DND-41 (cell line): ENCODE measurements at regions not wholly inside any gene's neighbourhood (a gene's known extent, or its start where the extent isn't known, plus 50 kb on each side); places are given as distances from the start of the nearest gene placed in this dataset.
"Not testable (repeated sequence)": the region's sequence is repeated elsewhere in the genome, so short reads cannot be mapped to it uniquely, and the experiment has no call there.

ENCODE experiments used
- ATAC-seq: fragments of 200-7000 bp; cut with Tn5 transposase; 3 replicates; pipeline ENCODE4 v1.9.1; 2021; ENCODE audit warnings: low read depth; ENCODE audit not compliant: insufficient read depth
- DNase-seq: peaks from one replicate; pipeline ENCODE4 v3.0.0-alpha.2; 2020
- H2AFZ ChIP-seq: 2 replicates; pipeline ENCODE4 v1.6.0; 2012; ENCODE audit warnings: low read depth, low read length
- H3K27ac ChIP-seq: 2 replicates; pipeline ENCODE4 v1.5.1; 2012; ENCODE audit warnings: low read length, inconsistent platforms
- H3K27me3 ChIP-seq: fragments of 200-600 bp; sonication (generic); 2 replicates; pipeline ENCODE4 v1.6.0; 2012; ENCODE audit warnings: low read length, mild to moderate bottlenecking, inconsistent platforms; ENCODE audit not compliant: insufficient read depth, poor library complexity
- H3K36me3 ChIP-seq: 2 replicates; pipeline ENCODE4 v1.5.1; 2012; ENCODE audit warnings: low read length, inconsistent platforms; ENCODE audit not compliant: insufficient read depth
- H3K4me1 ChIP-seq: 2 replicates; pipeline ENCODE4 v1.5.1; 2012; ENCODE audit warnings: mild to moderate bottlenecking, low read length; ENCODE audit not compliant: insufficient read depth
- H3K4me2 ChIP-seq: 2 replicates; pipeline ENCODE4 v1.6.0; 2012; ENCODE audit warnings: mild to moderate bottlenecking, moderate library complexity, low read length, inconsistent platforms; ENCODE audit not compliant: insufficient read depth
- H3K4me3 ChIP-seq, 2 experiments: fragments of 200-600 bp in 1 of 2; shearing (Covaris generic) in 1 of 2; 2 replicates each; pipeline ENCODE4 v1.5.1; 2012 to 2016; ENCODE audit warnings: inconsistent platforms in 2 of 2, low read length in 2 of 2, mild to moderate bottlenecking in 2 of 2, low read depth in 1 of 2, moderate library complexity in 1 of 2
- H3K79me2 ChIP-seq: 2 replicates; pipeline ENCODE4 v1.6.0; 2012; ENCODE audit warnings: low read length, inconsistent platforms; ENCODE audit not compliant: insufficient read depth
- H3K9ac ChIP-seq: 2 replicates; pipeline ENCODE4 v1.6.0; 2012; ENCODE audit warnings: low read depth, mild to moderate bottlenecking, inconsistent platforms, low read length, moderate library complexity
- H3K9me3 ChIP-seq: 2 replicates; pipeline ENCODE4 v1.5.1; 2012; ENCODE audit warnings: low read length, moderate library complexity, mild to moderate bottlenecking, inconsistent platforms; ENCODE audit not compliant: insufficient read depth, severe bottlenecking
- H4K20me1 ChIP-seq: 2 replicates; pipeline ENCODE4 v1.6.0; 2012; ENCODE audit warnings: low read length; ENCODE audit not compliant: insufficient read depth
- CTCF ChIP-seq: IDR thresholded peaks from 2 replicates; pipeline ENCODE4 v1.5.1; 2012; ENCODE audit warnings: borderline replicate concordance, low read length, moderate library complexity, mild to moderate bottlenecking; ENCODE audit not compliant: poor library complexity, severe bottlenecking; ENCODE audit errors: extremely low read depth
- EZH2 ChIP-seq: IDR thresholded peaks from 3 replicates; pipeline ENCODE4 v1.6.1; 2012; ENCODE audit warnings: borderline replicate concordance, low read depth, mild to moderate bottlenecking, moderate library complexity, low read length, inconsistent platforms; ENCODE audit not compliant: severe bottlenecking

- Histone ChIP-seq H3K36me3 (no peaks in the 10 kb centered on the region), H3K27ac (no peak overlapping the region), H3K9me3 (no peaks in the 10 kb centered on the region), H3K27me3 (peaks cover 11% of the 10 kb centered on the region), H3K4me2 (no peak overlapping the region), H4K20me1 (no peaks in the 10 kb centered on the region; the same call in 1 of the 2 replicates), H3K4me3 (no peak overlapping the region), H3K79me2 (no peaks in the 10 kb centered on the region), H3K4me1 (no peaks in the 10 kb centered on the region), H3K9ac (no peak overlapping the region), H2AFZ (no peak overlapping the region)
- TF ChIP-seq EZH2 (no peak), CTCF (no peak)
- no peak for ATAC-seq
- DNase-seq = no peak
Measured at GRCh38 chr16:86077243-86077940, 178.4 kb downstream of the IRF8 start.

GRCh38 chr16:86078121-86078600 is 179.2 kb downstream of the IRF8 start:
- Histone ChIP-seq H4K20me1 (no peaks in the 10 kb centered on the region), H3K4me1 (no peaks in the 10 kb centered on the region), H3K4me3 (no peak overlapping the region), H3K79me2 (no peaks in the 10 kb centered on the region), H2AFZ (no peak overlapping the region), H3K4me2 (no peak overlapping the region), H3K9me3 (no peaks in the 10 kb centered on the region), H3K27ac (no peak overlapping the region), H3K27me3 (peaks cover 11% of the 10 kb centered on the region), H3K36me3 (no peaks in the 10 kb centered on the region), H3K9ac (no peak overlapping the region)
- TF ChIP-seq EZH2 (no peak), CTCF (no peak)
- ATAC-seq (no peak), DNase-seq (no peak)

GRCh38 chr16:86078711-86079110 is 179.7 kb downstream of the IRF8 start:
- H3K27me3 ChIP-seq = peaks cover 11% of the 10 kb centered on the region
- H3K9me3 ChIP-seq = not testable (repeated sequence)

GRCh38 chr16:86079255-86079885 is 180.4 kb downstream of the IRF8 start:
- no peak for ATAC-seq
- no peak for DNase-seq
- no peaks in the 10 kb centered on the region for H3K9me3 ChIP-seq
- no peaks in the 10 kb centered on the region for H3K36me3 ChIP-seq
- H3K4me3 ChIP-seq = no peak overlapping the region
- TF ChIP-seq EZH2 = no peak
- TF ChIP-seq CTCF = no peak
- H3K9ac ChIP-seq = no peak overlapping the region
- H3K79me2 ChIP-seq = no peaks in the 10 kb centered on the region
- no peaks in the 10 kb centered on the region for H3K4me1 ChIP-seq
- H4K20me1 ChIP-seq = no peaks in the 10 kb centered on the region
- no peak overlapping the region for H2AFZ ChIP-seq
- no peak overlapping the region for H3K27ac ChIP-seq
- H3K4me2 ChIP-seq = no peak overlapping the region
- H3K27me3 ChIP-seq = peaks cover 11% of the 10 kb centered on the region

More at GRCh38 chr16:86078711-86079110, 179.7 kb downstream of the IRF8 start:
- not testable (repeated sequence) for H3K4me1 ChIP-seq, DNase-seq, H4K20me1 ChIP-seq, H3K36me3 ChIP-seq, ATAC-seq, H3K27ac ChIP-seq, H3K4me2 ChIP-seq, H3K9ac ChIP-seq, H2AFZ ChIP-seq, H3K4me3 ChIP-seq, H3K79me2 ChIP-seq
